Transverse colon (tissue), 4 donors: ENCODE measurements at regions not wholly inside any gene's neighbourhood (a gene's known extent, or its start where the extent isn't known, plus 50 kb on each side); places are given as distances from the start of the nearest gene placed in this dataset.

Experiments used
- EP300 ChIP-seq: sonication (generic); formaldehyde crosslinking; IDR thresholded peaks from one replicate; pipeline ENCODE4 v1.6.1; 2017; ENCODE audit warnings: antibody characterized with exemption, low read depth
- POLR2A ChIP-seq: fragments of 450-650 bp; IDR thresholded peaks from one replicate; pipeline ENCODE4 v1.6.1; 2016; ENCODE audit warnings: antibody characterized with exemption, mild to moderate bottlenecking, moderate library complexity
- POLR2AphosphoS5 ChIP-seq, 3 donors: sonication (generic); formaldehyde crosslinking; IDR thresholded peaks; one replicate each; pipeline ENCODE4 v1.6.1; 2016; ENCODE audit warnings: antibody characterized with exemption in 3 of 3
- TF ChIP-seq, protein P1 (sequence below), 5 experiments: fragments of 200-600 bp in 3 of 5; fragments of 450-650 bp in 2 of 5; sonication (generic) in 3 of 5; IDR thresholded peaks; 1 replicate in 2 of 5; 2 replicates in 3 of 5; pipeline ENCODE4 v1.5.1; 2016 to 2017; ENCODE audit warnings: antibody characterized with exemption in 5 of 5, inconsistent platforms in 3 of 5, mild to moderate bottlenecking in 2 of 5, moderate library complexity in 1 of 5

GRCh38 chr2:81551040-81551634 lies 1246.6 kb upstream of the LRRTM1 start:
- TF ChIP-seq, protein P1, sequence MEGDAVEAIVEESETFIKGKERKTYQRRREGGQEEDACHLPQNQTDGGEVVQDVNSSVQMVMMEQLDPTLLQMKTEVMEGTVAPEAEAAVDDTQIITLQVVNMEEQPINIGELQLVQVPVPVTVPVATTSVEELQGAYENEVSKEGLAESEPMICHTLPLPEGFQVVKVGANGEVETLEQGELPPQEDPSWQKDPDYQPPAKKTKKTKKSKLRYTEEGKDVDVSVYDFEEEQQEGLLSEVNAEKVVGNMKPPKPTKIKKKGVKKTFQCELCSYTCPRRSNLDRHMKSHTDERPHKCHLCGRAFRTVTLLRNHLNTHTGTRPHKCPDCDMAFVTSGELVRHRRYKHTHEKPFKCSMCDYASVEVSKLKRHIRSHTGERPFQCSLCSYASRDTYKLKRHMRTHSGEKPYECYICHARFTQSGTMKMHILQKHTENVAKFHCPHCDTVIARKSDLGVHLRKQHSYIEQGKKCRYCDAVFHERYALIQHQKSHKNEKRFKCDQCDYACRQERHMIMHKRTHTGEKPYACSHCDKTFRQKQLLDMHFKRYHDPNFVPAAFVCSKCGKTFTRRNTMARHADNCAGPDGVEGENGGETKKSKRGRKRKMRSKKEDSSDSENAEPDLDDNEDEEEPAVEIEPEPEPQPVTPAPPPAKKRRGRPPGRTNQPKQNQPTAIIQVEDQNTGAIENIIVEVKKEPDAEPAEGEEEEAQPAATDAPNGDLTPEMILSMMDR (IDR thresholded peaks at IDR 0.05), result no peak
- no peak for TF ChIP-seq POLR2AphosphoS5 (IDR thresholded peaks at IDR 0.05)
- no peak for TF ChIP-seq POLR2A
- no peak for TF ChIP-seq EP300
